Lower lobe of right lung (tissue), 2 donors: ENCODE measurements at regions not wholly inside any gene's neighbourhood (a gene's known extent, or its start where the extent isn't known, plus 50 kb on each side); places are given as distances from the start of the nearest gene placed in this dataset.

Experiments
- ATAC-seq, 2 donors: fragments of 200-7000 bp; cut with Tn5 transposase; one replicate each; pipeline ENCODE4 v1.9.1; 2020 to 2022; ENCODE audit warnings: mild to moderate bottlenecking in 2 of 2, moderate library complexity in 2 of 2
- DNase-seq: peaks from one replicate; pipeline ENCODE4 v3.0.0-alpha.2; 2020
- H3K27ac ChIP-seq: fragments of 200-600 bp; one replicate; pipeline ENCODE4 v1.8.0; 2022
- H3K27me3 ChIP-seq: fragments of 200-600 bp; one replicate; pipeline ENCODE4 v1.8.0; 2022; ENCODE audit warnings: low read depth
- H3K36me3 ChIP-seq: fragments of 200-600 bp; one replicate; pipeline ENCODE4 v1.8.0; 2022; ENCODE audit warnings: mild to moderate bottlenecking
- H3K4me1 ChIP-seq: fragments of 200-600 bp; one replicate; pipeline ENCODE4 v1.8.0; 2022
- H3K4me3 ChIP-seq: fragments of 200-600 bp; one replicate; pipeline ENCODE4 v1.8.0; 2022; ENCODE audit warnings: mild to moderate bottlenecking
- H3K9me3 ChIP-seq: fragments of 200-600 bp; one replicate; pipeline ENCODE4 v1.8.0; 2022
- CTCF ChIP-seq: fragments of 200-600 bp; IDR thresholded peaks from one replicate; pipeline ENCODE4 v1.8.0; 2022; ENCODE audit warnings: antibody characterized with exemption, mild to moderate bottlenecking
- intact Hi-C: fragments of 100-400 bp; cut with DNase I; formaldehyde crosslinking; loops from one replicate; pipeline ENCODE4 v1.11.0; 2022
- donor health status: DM: no; HTN: yes; CAD: no; lungs with severe emphysema.

GRCh38 chr4:181293541-181293940 lies 949.7 kb upstream of the TENM3 start:
- no peak for DNase-seq
- TF ChIP-seq CTCF, result no peak
- Histone ChIP-seq H3K27ac (no peak overlapping the region), H3K4me3 (no peak overlapping the region), H3K4me1 (no peaks in the 10 kb centered on the region), H3K27me3 (no peaks in the 10 kb centered on the region), H3K36me3 (no peaks in the 10 kb centered on the region), H3K9me3 (no peaks in the 10 kb centered on the region)
- ATAC-seq, result no peak
- intact Hi-C loops, result no loop called here

DNA sequence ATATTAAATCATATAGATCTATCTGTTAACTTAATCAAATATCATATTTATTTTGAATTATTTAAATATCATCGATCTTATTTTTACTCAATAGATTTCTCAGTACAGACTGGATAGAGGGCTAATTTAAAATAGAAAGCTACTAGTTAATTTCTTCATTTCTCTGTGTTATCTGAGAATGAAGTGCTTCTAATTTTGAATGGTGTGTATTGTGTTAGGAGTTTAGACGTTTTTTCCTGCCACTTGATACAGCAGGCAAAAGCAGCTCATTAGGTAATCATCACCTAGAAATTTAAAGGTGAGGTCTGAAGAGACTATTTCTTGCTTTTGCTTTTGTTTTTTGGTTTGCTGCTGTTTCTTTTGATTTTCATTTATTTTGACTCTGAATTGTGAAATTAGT lies 948.8 kb upstream of the TENM3 start:
- H3K27ac ChIP-seq, result no peak overlapping the region
- H3K4me3 ChIP-seq, result no peak overlapping the region
- no peaks in the 10 kb centered on the region for H3K36me3 ChIP-seq
- H3K9me3 ChIP-seq, result no peaks in the 10 kb centered on the region
- intact Hi-C loops, result no loop called here
- no peaks in the 10 kb centered on the region for H3K4me1 ChIP-seq
- no peaks in the 10 kb centered on the region for H3K27me3 ChIP-seq
- TF ChIP-seq CTCF, result no peak
- ATAC-seq (no peak), DNase-seq (no peak)

DNA sequence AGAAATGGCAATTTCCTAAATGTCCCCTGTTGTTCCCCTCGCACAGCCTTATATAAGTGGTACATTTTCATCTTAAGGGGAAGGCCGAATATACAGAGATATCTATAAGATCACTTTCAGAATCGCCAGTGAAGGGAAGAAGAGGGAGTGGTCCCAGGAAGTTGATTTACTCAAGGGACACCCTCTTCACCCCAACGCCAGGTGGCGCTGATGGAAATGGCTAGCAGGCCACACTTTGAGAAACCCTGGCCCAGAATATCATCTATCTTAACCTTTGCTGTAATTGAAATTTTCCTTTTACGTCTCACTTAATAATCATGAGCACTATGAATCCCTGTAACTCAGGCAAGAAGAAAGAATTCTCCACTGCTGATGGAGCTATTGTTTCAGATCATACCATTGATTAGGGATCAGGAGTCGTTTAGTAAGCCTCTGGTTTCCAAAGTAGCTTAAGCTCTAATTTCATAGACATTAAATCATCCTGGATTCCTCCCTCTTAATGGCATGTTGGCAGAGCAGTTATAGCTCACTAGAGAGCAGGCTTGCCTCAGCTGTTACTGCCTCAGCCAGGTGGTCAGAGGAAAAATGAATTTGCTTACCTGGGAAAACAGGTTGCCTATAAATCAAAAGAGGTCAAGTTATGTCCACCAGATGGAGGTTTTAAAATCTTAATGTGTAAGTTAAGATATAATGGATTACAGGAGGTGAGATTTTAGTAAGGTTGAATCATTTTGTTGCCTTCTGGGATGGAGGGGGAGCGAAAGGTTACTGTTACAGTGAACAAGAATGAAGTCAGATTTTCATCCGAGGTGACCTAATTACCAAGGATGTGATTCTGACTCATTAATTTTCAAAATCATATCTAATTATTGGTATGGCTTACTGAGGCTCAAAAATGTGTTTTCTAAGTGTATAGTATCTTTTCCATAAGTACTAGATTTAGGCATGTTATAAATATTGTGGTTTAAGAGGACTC lies 941.2 kb upstream of the TENM3 start:
- ATAC-seq, result peak in 1 of 2 donors; percentile 48
- Histone ChIP-seq H3K27me3 (no peaks in the 10 kb centered on the region), H3K4me3 (no peak overlapping the region), H3K4me1 (no peaks in the 10 kb centered on the region), H3K27ac (no peak overlapping the region), H3K9me3 (no peaks in the 10 kb centered on the region), H3K36me3 (no peaks in the 10 kb centered on the region)
- peak; percentile 58 for DNase-seq
- peak; percentile 49 for TF ChIP-seq CTCF
- intact Hi-C loops, result no loop called here

DNA sequence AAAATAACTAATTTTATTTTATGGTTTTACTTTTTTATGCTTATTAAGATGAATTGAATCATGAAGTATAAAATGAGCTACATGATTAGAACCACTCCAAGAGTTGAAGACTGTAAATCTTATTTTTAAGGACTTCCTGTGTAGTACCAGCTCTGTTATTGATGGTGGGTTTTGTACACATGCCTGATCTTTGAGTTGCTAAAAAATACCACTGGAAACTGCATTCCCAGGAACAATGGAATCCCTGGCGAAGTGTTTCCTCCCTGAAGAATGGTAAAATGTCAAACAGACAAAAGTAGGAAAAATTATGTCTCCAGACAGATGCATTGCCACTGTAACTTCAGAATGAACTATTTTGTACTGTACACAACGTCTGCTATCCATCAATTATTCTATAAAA lies 935.4 kb upstream of the TENM3 start:
- Histone ChIP-seq H3K9me3 (no peaks in the 10 kb centered on the region), H3K27me3 (no peaks in the 10 kb centered on the region), H3K4me1 (no peaks in the 10 kb centered on the region), H3K27ac (no peak overlapping the region), H3K36me3 (no peaks in the 10 kb centered on the region), H3K4me3 (no peak overlapping the region)
- DNase-seq (no peak), ATAC-seq (no peak)
- intact Hi-C loops, result no loop called here
- no peak for TF ChIP-seq CTCF

DNA sequence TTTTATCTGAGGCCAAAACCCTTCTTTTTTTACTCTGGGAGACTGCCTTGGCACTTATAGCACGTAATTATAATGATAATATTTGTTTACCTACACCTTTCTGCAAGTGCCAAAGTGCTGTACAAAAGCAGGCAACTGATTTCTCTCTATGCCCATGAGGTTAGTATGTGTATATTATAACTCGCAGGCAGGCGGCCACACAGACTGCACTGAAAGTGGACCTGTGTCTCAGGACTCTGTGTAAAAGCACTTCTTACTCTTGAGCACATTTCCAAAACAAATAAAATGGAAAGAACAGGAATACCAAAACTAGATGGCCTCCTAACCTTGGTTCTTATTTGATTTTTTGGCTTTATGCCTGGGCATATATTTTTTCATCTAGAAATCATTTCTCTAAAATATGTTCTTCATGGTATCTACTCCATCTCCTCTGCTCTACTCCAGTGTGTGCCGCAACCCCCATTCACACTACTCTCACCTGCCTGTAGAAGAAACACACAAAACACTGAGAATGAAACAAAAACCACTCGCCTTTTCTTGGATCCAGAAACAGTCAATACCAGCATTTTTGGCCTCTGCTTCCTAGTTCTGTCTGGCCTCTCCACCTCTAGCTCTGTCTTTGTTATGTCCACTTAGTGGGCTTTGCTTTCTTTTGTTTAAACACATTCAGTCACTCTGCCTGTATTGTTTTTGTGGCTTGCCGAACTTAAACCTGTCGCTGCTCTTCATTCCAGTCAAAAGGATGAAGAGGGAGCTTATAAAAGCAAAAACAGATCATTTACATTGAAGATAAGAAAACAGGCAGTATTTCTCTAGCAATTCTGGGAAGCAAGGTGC lies 934.5 kb upstream of the TENM3 start:
- no peak overlapping the region for H3K27ac ChIP-seq
- no peaks in the 10 kb centered on the region for H3K4me1 ChIP-seq
- no peak overlapping the region for H3K4me3 ChIP-seq
- no peaks in the 10 kb centered on the region for H3K36me3 ChIP-seq
- no peaks in the 10 kb centered on the region for H3K9me3 ChIP-seq
- DNase-seq (no peak), ATAC-seq (no peak)
- intact Hi-C loops, result no loop called here
- H3K27me3 ChIP-seq, result no peaks in the 10 kb centered on the region
- TF ChIP-seq CTCF, result no peak
